Activated naive CD4-positive, alpha-beta T cell treated with anti-CD3 and anti-CD28 coated beads for 36 hours (primary cell): ENCODE measurements at regions not wholly inside any gene's neighbourhood (a gene's known extent, or its start where the extent isn't known, plus 50 kb on each side); places are given as distances from the start of the nearest gene placed in this dataset.

Source experiments
- CTCF ChIA-PET: fragments of 350-600 bp; sonication (Branson Sonifier 250); formaldehyde crosslinking; loops from one replicate; lab custom pipeline; 2021; ENCODE audit warnings: antibody characterized with exemption; lab: Charles Lee
- DNase-seq: peaks from one replicate; pipeline ENCODE4 v3.0.0-alpha.2; 2020
- H3K27ac Mint-ChIP-seq: one replicate; pipeline ENCODE4 v1.8.0; 2021; ENCODE audit warnings: mild to moderate bottlenecking, mixed read lengths
- H3K27me3 Mint-ChIP-seq: one replicate; pipeline ENCODE4 v1.8.0; 2021; ENCODE audit warnings: low read depth, mixed read lengths
- H3K36me3 Mint-ChIP-seq: one replicate; pipeline ENCODE4 v1.8.0; 2021; ENCODE audit warnings: low read depth, mixed read lengths
- H3K4me1 Mint-ChIP-seq: one replicate; pipeline ENCODE4 v1.8.0; 2021; ENCODE audit warnings: low read depth, mixed read lengths
- H3K4me3 Mint-ChIP-seq: one replicate; pipeline ENCODE4 v1.8.0; 2021; ENCODE audit warnings: mild to moderate bottlenecking, moderate library complexity, mixed read lengths
- H3K9me3 Mint-ChIP-seq: one replicate; pipeline ENCODE4 v1.8.0; 2021; ENCODE audit warnings: mixed read lengths
- intact Hi-C: fragments of 100-400 bp; cut with micrococcal nuclease; formaldehyde crosslinking; loops from one replicate; pipeline ENCODE4 v1.15.1; 2023

DNA sequence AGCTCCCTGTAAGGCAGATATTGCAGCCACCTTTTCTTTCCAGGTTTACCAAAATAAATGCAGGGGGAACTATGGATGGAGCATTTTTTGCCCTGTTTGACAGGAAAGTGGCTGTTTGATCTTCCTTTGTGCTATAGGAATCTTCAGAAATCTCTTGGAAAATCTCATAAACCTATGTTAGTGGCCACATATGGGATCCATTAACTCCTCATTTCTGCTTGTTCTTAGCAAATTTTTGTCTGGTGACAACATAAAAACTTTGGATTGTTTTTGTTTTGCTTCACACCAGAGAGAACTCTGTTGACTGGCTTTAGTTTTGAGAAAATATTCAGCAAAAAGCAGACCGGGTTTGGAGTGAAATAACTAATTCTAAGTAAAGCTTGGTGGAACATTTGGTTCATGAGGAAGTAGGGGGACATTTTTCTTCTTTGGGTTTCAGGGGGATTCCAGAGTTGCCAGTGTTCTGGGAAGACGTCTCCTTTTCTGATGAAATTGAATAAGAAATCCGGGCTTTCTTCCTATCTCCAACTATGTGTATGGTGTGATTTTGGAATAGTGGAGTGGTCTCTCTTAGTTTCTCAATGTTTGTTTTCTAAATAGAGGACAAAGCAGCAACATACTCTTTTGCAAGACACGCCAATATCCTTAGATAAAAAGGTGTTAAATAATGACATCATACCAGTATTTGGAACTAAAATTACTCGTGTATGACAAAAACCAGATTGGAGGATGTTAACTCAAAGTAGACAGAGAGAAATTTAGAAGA, 174.4 kb downstream of the ICOS start:
- peak overlapping the region; percentile 96 for H3K27ac Mint-ChIP-seq
- H3K36me3 Mint-ChIP-seq = no peaks in the 10 kb centered on the region
- DNase-seq = no peak

DNA sequence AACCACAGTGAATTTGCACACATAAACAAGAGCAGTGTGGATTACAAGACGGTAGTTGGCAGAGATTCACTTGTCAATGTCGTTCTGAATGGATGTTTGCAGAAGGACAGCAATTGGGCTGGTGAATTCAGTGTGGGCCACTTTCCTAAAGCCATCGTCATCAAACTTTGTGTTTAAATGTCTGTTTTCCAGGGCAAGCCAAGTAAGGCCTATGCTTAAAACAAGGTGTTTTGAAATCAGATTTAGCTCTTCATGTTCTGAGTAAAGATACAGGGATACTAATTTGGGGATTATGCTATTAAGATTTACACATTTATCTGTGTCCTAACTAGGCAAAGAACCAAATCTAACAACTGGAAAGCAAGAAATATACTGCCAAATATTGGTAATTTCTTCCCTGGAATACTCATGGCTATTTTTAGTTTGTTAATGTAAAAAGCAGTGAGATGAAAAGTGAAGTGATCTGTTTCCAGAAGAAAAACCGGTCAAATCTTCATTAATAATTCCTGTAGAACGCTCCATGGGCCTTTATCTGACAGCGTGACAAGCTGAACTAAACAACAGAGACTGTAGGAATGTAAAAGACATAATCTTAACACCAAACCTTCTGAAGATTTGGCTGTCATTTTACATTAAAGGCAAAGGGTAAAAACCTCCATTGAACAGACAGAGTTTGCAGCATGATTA, 175.7 kb downstream of the ICOS start:
- no peak overlapping the region for H3K27ac Mint-ChIP-seq

More for the DNA sequence above, 174.4 kb downstream of the ICOS start:
- intact Hi-C loops = no loop called here
- CTCF ChIA-PET = interaction anchor here (0.8 to 1.6 kb wide), 4 partner anchors 26 to 118 kb away, joined by 4 to 7 read pairs (median 6); no protein-coding TSS in a partner anchor
- peaks cover 64% of the 10 kb centered on the region for H3K4me1 Mint-ChIP-seq
- H3K4me3 Mint-ChIP-seq = peak overlapping the region; percentile 71
- H3K9me3 Mint-ChIP-seq = no peaks in the 10 kb centered on the region
- H3K27me3 Mint-ChIP-seq = peaks cover 2% of the 10 kb centered on the region

DNA sequence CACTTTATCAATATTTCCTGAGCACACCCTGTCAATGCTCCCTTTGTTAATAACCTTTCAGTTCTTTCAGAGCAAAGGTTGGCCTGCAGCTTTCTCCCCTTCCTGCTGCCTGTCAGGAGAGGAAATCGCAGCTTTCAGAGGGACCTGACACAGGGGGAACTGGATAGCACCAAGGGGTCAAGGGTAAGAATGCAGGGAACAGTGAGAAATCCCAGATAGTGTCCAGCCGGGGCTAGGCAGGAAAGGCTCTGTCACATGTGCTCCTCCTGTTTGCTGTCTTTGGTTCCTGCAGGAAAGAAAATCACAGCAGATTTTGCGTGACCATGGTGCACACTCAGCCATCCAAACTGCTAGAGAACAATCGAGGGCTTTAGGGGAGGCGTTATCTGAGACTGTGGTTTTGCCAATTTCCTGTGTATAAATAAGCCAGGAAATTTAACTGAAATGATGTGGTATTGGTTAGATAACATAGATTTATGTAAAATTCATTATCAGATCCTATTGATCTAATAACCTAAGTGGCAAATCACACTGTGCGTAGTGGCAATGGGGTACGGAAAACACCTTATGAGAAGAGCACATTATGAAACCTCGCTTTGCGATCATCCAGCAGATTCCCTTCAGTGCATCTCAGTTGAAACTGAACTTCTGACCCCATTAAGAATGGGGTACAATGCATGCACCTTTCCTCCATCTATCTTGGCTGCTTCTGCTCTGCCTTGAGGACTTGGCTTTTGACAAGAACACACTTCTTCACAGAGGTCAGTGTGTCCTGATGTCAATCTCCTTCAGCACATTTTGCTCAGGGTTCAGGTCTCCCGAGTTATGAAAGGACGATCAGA, 178.0 kb downstream of the ICOS start:
- CTCF ChIA-PET = interaction anchor here (0.7 to 0.8 kb wide), 2 partner anchors 69 to 159 kb away, joined by 3 read pairs; no protein-coding TSS in a partner anchor
- intact Hi-C loops = no loop called here

More for the DNA sequence above, 175.7 kb downstream of the ICOS start:
- H3K4me3 Mint-ChIP-seq = no peak overlapping the region
- no peaks in the 10 kb centered on the region for H3K36me3 Mint-ChIP-seq
- CTCF ChIA-PET = interaction anchor here (0.6 to 2.1 kb wide), 7 partner anchors 10 to 1281 kb away, joined by 3 to 12 read pairs (median 4); no protein-coding TSS in a partner anchor
- peaks cover 56% of the 10 kb centered on the region for H3K4me1 Mint-ChIP-seq
- intact Hi-C loops = no loop called here
- peaks cover 2% of the 10 kb centered on the region for H3K27me3 Mint-ChIP-seq
- no peak for DNase-seq
- no peaks in the 10 kb centered on the region for H3K9me3 Mint-ChIP-seq

DNA sequence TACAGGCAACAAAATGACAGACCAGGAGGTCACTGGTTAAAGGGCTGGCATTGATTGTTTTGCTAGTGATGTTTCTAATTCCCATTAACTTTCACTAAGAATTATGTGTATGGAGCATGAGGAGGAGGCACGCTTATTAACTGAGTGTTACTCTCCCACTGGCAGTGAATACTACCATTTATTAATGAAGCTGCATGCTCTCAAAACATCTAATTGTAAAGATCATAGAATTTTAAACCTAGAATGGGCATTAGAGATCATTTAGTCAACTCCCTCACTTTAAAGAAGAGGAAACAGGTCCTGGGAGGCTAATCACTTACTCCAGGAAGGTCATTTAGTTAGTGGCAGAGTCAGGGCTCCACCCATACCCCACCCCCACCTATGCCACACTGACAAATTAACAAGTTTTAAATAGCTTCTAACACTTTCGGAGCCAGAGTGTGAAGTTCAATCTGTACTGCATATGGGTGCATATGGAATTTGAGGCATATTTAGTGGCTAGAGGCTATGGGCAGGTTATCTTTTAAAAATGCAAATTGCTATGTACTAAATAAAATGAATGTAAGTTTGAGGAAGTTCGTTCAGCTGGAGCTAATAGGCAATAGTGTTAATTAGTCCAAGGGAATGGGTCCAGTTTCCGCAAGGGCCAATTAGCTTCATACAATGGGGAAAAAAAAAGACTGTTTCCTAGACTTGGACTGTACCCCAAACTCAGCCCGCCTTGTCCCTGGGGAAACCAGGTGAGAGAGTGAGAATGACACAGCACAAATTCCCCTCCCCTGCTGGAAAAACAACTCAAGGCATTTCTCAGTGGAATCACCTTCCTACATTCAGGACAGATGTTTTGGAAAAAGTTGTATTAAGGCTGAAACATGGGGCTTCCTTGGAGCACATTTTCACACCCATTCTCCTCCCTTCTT, 178.8 kb downstream of the ICOS start:
- CTCF ChIA-PET = interaction anchor here (0.5 to 1.3 kb wide), 4 partner anchors 30 to 70 kb away, joined by 3 read pairs; no protein-coding TSS in a partner anchor
- Mint-ChIP-seq H3K9me3 (no peaks in the 10 kb centered on the region), H3K36me3 (no peaks in the 10 kb centered on the region), H3K27me3 (peaks cover 2% of the 10 kb centered on the region), H3K4me3 (no peak overlapping the region), H3K4me1 (peaks cover 39% of the 10 kb centered on the region), H3K27ac (no peak overlapping the region)
- DNase-seq = no peak
- intact Hi-C loops = no loop called here

More for the DNA sequence above, 178.0 kb downstream of the ICOS start:
- H3K27me3 Mint-ChIP-seq = peaks cover 2% of the 10 kb centered on the region
- H3K36me3 Mint-ChIP-seq = no peaks in the 10 kb centered on the region
- no peak for DNase-seq
- no peak overlapping the region for H3K4me3 Mint-ChIP-seq
- no peak overlapping the region for H3K27ac Mint-ChIP-seq
- H3K9me3 Mint-ChIP-seq = no peaks in the 10 kb centered on the region
- peaks cover 44% of the 10 kb centered on the region for H3K4me1 Mint-ChIP-seq

DNA sequence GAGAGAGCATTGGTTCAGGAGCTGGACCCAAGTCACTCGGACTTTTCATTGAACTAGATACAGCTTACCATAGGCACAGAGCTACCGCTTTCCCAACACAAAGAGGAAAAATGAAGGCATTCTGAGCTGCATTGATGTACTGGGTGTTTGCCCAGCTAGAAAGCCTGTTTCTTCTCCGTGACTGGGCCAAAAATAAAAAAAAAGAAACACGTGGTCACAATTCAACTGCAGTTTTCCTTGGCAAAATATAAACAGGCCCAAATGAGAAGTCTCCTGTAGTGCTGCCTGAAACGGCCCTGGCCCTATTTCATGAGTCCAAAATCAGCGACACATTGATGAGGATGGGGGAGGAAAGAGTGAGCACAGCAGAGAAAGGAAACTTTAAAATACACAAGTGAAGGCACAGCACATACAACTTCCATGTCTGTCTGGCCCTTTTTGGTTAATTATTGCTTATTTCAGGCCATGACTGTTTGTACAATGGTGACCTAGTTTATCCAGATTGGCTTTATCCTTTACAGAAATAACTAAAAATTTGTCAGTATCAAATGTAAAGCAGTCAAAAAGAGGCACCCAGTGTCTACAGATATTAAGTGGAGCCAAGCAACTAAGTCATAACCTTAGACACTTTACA, 179.7 kb downstream of the ICOS start:
- intact Hi-C loops = no loop called here
- H3K36me3 Mint-ChIP-seq = no peaks in the 10 kb centered on the region
- no peak for DNase-seq
- no peaks in the 10 kb centered on the region for H3K9me3 Mint-ChIP-seq
- no peak overlapping the region for H3K4me3 Mint-ChIP-seq
- CTCF ChIA-PET = interaction anchor here (0.6 to 1.3 kb wide), 4 partner anchors 24 to 995 kb away, joined by 3 read pairs; no protein-coding TSS in a partner anchor
- H3K27me3 Mint-ChIP-seq = peaks cover 2% of the 10 kb centered on the region
- H3K27ac Mint-ChIP-seq = no peak overlapping the region
- H3K4me1 Mint-ChIP-seq = peaks cover 34% of the 10 kb centered on the region

DNA sequence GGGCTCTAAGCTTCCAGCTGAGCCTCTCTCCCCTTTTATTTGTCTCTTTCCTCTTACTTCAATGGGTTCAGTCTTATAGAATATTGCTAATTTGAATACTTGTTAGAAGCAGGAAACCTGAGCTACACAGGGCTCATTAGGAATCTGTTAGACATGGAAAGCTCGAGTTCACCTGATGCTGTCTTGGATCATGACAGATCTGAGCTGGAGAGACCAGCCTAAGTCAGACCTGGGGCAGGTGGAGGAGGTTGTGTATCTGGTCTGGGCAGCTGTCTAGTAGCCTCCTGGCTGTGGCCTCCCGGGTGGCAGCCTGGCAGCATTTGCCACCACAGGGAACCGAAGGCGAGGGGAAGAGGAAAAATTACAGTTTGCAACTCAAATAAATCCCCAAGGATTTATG, 185.9 kb downstream of the ICOS start:
- Mint-ChIP-seq H3K4me1 (peaks cover 20% of the 10 kb centered on the region), H3K9me3 (no peaks in the 10 kb centered on the region), H3K27me3 (peaks cover 11% of the 10 kb centered on the region), H3K4me3 (no peak overlapping the region), H3K27ac (no peak overlapping the region), H3K36me3 (no peaks in the 10 kb centered on the region)
- no peak for DNase-seq
- CTCF ChIA-PET = interaction anchor here (1.5 kb wide), 1 partner anchor 10 kb away, joined by 4 read pairs; no protein-coding TSS in a partner anchor
- intact Hi-C loops = no loop called here

DNA sequence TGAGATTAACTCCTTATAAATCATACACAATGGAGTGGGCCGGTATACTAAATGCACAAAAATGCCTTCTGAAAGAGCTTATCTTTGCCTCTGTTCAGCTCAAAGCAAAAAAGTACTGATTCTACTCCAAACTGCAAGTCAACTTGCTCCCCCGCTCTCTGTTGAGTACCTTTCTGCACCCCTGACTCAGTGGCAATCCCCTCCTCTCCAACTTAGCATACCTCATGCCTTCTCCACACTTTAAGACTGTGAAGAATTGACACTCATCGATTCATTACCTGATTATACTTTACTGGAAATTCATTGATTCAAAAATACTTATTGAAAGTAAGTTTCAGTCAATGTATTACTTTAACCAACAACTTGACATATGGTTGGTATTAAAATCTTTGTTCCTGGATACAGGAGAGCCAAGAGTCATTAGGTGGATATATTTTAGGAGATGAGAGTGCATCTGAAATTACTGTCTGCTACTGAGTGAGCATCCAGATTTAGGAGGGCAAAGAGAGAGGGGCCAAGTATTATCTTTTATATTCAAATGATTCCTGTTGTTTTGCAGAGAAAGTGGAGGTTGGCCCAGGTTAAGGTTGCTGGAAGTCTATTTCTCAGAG, 187.7 kb downstream of the ICOS start:
- no peak overlapping the region for H3K27ac Mint-ChIP-seq
- CTCF ChIA-PET = interaction anchor here (0.9 kb wide), 1 partner anchor 51 kb away, joined by 3 read pairs; no protein-coding TSS in a partner anchor
- intact Hi-C loops = loop anchor here (1.0 kb wide), 1 partner anchor 15 kb away; no protein-coding TSS in a partner anchor
- no peaks in the 10 kb centered on the region for H3K9me3 Mint-ChIP-seq
- peaks cover 20% of the 10 kb centered on the region for H3K4me1 Mint-ChIP-seq
- DNase-seq = peak; percentile 48
- no peaks in the 10 kb centered on the region for H3K36me3 Mint-ChIP-seq
- peaks cover 11% of the 10 kb centered on the region for H3K27me3 Mint-ChIP-seq
- H3K4me3 Mint-ChIP-seq = no peak overlapping the region

DNA sequence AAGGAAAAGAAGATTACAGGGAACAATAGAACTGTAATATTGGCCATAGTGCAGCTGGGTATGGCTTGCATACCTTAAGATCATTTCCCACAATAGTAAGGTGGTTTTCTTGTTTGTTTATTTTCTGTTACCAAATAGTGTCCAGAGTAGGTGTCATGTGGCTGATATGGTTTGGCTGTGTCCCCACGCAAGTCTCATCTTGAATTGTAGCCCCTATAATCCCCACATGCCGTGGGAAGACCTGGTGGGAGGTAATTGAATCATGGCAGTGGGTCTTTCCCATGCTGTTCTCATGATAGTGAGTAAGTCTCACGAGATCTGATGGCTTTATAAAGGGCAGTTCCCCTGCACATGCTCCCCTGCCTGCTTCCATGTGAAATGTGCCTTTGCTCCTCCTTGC, 190.1 kb downstream of the ICOS start:
- H3K27me3 Mint-ChIP-seq = peaks cover 14% of the 10 kb centered on the region
- no peak for DNase-seq
- intact Hi-C loops = no loop called here
- no peak overlapping the region for H3K4me3 Mint-ChIP-seq
- CTCF ChIA-PET = no interaction called here
- H3K36me3 Mint-ChIP-seq = no peaks in the 10 kb centered on the region
- H3K27ac Mint-ChIP-seq = peak overlapping the region; percentile 32
- no peaks in the 10 kb centered on the region for H3K9me3 Mint-ChIP-seq
- H3K4me1 Mint-ChIP-seq = peaks cover 13% of the 10 kb centered on the region

DNA sequence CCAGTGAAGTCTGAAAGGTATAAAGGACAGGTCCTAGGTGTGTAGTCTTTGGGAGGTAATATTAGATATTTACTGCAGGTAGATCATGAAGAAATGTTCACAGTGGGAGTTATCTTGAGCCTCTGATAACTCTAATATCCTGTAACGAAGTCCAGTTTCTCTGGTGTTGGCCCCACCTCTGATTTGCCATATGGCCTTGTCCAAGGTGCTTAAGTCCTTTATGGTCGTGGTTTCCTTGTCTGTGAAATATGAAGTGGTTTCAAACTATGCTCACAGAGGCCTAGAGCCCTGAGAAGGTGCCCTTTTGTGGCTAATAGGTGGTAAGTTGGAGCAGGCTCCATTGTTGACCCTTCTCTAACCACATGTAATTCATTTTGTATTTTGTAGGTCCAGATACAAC, 190.7 kb downstream of the ICOS start:
- Mint-ChIP-seq H3K27me3 (peaks cover 11% of the 10 kb centered on the region), H3K27ac (no peak overlapping the region), H3K4me1 (peaks cover 13% of the 10 kb centered on the region), H3K36me3 (no peaks in the 10 kb centered on the region), H3K9me3 (no peaks in the 10 kb centered on the region), H3K4me3 (no peak overlapping the region)
- no peak for DNase-seq
- CTCF ChIA-PET = interaction anchor here (1.1 to 1.6 kb wide), 2 partner anchors 11 to 18 kb away, joined by 3 to 5 read pairs; no protein-coding TSS in a partner anchor
- intact Hi-C loops = no loop called here

DNA sequence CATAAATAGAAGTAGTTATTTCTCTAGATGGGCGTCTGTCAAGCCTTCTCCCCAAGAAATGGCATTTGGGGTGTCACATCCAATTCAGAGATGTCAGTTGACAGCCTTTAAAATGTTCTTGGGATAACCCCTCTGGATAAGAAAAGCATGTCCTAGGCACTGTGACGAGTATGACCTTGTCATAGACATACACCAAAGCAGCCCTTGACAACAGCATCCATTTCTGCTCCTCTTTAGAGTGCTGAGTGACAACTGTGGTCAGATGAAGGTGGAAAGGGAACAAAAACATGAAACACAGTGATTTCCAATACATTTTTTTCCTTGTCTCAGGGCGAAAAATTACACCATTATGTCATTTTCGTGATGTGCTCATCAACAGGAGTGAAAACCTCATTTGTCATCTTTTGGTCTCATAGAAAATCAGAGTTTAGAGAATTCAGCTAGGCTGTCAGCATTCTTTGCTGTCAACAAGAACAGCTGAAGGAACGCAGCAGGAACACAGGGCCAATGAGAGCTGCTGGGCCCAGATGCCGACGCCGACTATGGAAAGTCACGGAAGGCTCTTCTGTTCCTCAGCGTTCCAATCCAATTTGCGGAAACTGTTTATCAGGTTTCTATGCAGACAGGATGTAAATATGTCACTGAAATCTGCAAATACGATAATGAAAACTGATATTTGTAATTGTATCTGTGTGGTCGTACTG, 193.2 kb downstream of the ICOS start:
- Mint-ChIP-seq H3K36me3 (no peaks in the 10 kb centered on the region), H3K27me3 (peaks cover 3% of the 10 kb centered on the region), H3K4me3 (no peak overlapping the region), H3K27ac (no peak overlapping the region), H3K4me1 (peaks cover 2% of the 10 kb centered on the region), H3K9me3 (no peaks in the 10 kb centered on the region)
- no peak for DNase-seq
- intact Hi-C loops = no loop called here
- CTCF ChIA-PET = no interaction called here
